ENCODE measurements at regions not wholly inside any gene's neighbourhood (a gene's known extent, or its start where the extent isn't known, plus 50 kb on each side); places are given as distances from the start of the nearest gene placed in this dataset.

GRCh38 chr14:98924046-98924445 lies 348.0 kb downstream of the BCL11B start:
- Histone ChIP-seq H3K27me3 (ENCODE audit: control insufficient read depth, insufficient read depth, low read length) (no peaks in the 10 kb centered on the region), H3K36me3 (ENCODE audit: control insufficient read depth in 2 of 3, insufficient read depth in 3 of 3, low read length in 3 of 3) (no peaks in the 10 kb centered on the region), H3K27ac (ENCODE audit: low read depth in 2 of 2, low read length in 2 of 2) (no peak overlapping the region), H3K9me3 (ENCODE audit: control insufficient read depth in 2 of 3, insufficient read depth in 1 of 3, low read length in 3 of 3) (peaks cover 0 to 4% (median 0%) of the 10 kb centered on the region in 3 donors), H3K9ac (ENCODE audit: low read length in 3 of 3) (no peak overlapping the region), H3K4me3 (ENCODE audit: low read length in 3 of 3) (no peak overlapping the region), H3K4me1 (ENCODE audit: control insufficient read depth in 2 of 3, insufficient read depth in 2 of 3, low read depth in 1 of 3, low read length in 3 of 3) (no peaks in the 10 kb centered on the region)
- FAIRE-seq (no peak), DNase-seq (no peak)
- intact Hi-C loops (cut with DNase I) = no loop called here
- TF ChIP-seq CTCF (IDR thresholded peaks at IDR 0.05; ENCODE audit: borderline replicate concordance, extremely low read depth, insufficient read depth) = no peak

DNA sequence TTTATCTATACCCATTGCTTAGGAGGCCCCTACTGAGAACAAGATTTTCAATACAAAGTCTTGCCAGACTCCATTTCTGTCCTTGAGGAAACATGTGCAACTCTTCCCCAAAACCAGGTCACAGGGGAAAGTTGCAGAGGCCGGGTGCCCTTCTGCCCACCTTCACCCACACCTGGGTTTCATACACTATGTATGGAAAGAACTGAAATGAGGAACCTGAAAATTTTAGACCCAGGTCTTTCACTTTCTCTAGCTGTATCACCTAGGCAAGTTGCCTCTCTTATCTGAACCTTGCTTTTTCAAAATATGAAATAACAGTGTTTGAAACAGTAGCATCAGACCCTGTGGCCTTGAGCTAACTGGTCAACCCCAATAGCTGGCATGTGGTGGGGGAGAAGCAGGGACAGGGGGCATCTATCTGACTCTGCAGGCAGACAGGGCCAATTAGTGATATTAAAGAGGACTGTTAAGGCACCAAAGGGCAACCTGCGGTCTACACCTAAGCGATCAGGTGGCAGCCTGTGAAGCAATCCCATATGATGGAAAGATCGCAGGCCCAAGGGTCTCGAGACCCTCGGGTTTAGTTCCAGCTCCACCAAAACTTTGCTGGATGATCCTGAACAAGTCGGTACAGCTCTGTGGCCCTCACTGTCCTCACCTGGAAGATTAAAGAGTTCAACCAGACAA lies 346.5 kb downstream of the BCL11B start:
- H3K4me1 ChIP-seq (ENCODE audit: control insufficient read depth in 2 of 3, insufficient read depth in 2 of 3, low read depth in 1 of 3, low read length in 3 of 3) = no peaks in the 10 kb centered on the region
- H3K9me3 ChIP-seq (ENCODE audit: control insufficient read depth in 2 of 3, insufficient read depth in 1 of 3, low read length in 3 of 3) = peaks cover 0 to 4% (median 0%) of the 10 kb centered on the region in 3 donors
- FAIRE-seq (no peak), DNase-seq (no peak)
- H3K27me3 ChIP-seq (ENCODE audit: control insufficient read depth, insufficient read depth, low read length) = no peaks in the 10 kb centered on the region
- intact Hi-C loops (cut with DNase I) = no loop called here
- no peak overlapping the region for H3K4me3 ChIP-seq (ENCODE audit: low read length in 3 of 3)
- H3K9ac ChIP-seq (ENCODE audit: low read length in 3 of 3) = no peak overlapping the region
- TF ChIP-seq CTCF (IDR thresholded peaks at IDR 0.05; ENCODE audit: borderline replicate concordance, extremely low read depth, insufficient read depth) = no peak
- H3K36me3 ChIP-seq (ENCODE audit: control insufficient read depth in 2 of 3, insufficient read depth in 3 of 3, low read length in 3 of 3) = no peaks in the 10 kb centered on the region
- H3K27ac ChIP-seq (ENCODE audit: low read depth in 2 of 2, low read length in 2 of 2) = no peak overlapping the region

GRCh38 chr14:98926146-98926545 lies 345.9 kb downstream of the BCL11B start:
- TF ChIP-seq CTCF (IDR thresholded peaks at IDR 0.05; ENCODE audit: borderline replicate concordance, extremely low read depth, insufficient read depth) = no peak
- Histone ChIP-seq H3K9me3 (ENCODE audit: control insufficient read depth in 2 of 3, insufficient read depth in 1 of 3, low read length in 3 of 3) (peaks cover 0 to 4% (median 0%) of the 10 kb centered on the region in 3 donors), H3K4me1 (ENCODE audit: control insufficient read depth in 2 of 3, insufficient read depth in 2 of 3, low read depth in 1 of 3, low read length in 3 of 3) (no peaks in the 10 kb centered on the region), H3K9ac (ENCODE audit: low read length in 3 of 3) (no peak overlapping the region), H3K4me3 (ENCODE audit: low read length in 3 of 3) (no peak overlapping the region), H3K36me3 (ENCODE audit: control insufficient read depth in 2 of 3, insufficient read depth in 3 of 3, low read length in 3 of 3) (no peaks in the 10 kb centered on the region), H3K27me3 (ENCODE audit: control insufficient read depth, insufficient read depth, low read length) (no peaks in the 10 kb centered on the region), H3K27ac (ENCODE audit: low read depth in 2 of 2, low read length in 2 of 2) (no peak overlapping the region)
- DNase-seq = no peak
- intact Hi-C loops (cut with DNase I) = no loop called here
- no peak for FAIRE-seq

GRCh38 chr14:98926801-98927200 lies 345.2 kb downstream of the BCL11B start:
- Histone ChIP-seq H3K4me3 (ENCODE audit: low read length in 3 of 3) (no peak overlapping the region), H3K9ac (ENCODE audit: low read length in 3 of 3) (no peak overlapping the region), H3K27me3 (ENCODE audit: control insufficient read depth, insufficient read depth, low read length) (no peaks in the 10 kb centered on the region), H3K9me3 (ENCODE audit: control insufficient read depth in 2 of 3, insufficient read depth in 1 of 3, low read length in 3 of 3) (peaks cover 0 to 4% (median 0%) of the 10 kb centered on the region in 3 donors), H3K36me3 (ENCODE audit: control insufficient read depth in 2 of 3, insufficient read depth in 3 of 3, low read length in 3 of 3) (no peaks in the 10 kb centered on the region), H3K27ac (ENCODE audit: low read depth in 2 of 2, low read length in 2 of 2) (no peak overlapping the region), H3K4me1 (ENCODE audit: control insufficient read depth in 2 of 3, insufficient read depth in 2 of 3, low read depth in 1 of 3, low read length in 3 of 3) (no peaks in the 10 kb centered on the region)
- intact Hi-C loops (cut with DNase I) = no loop called here
- no peak for FAIRE-seq
- DNase-seq = no peak
- no peak for TF ChIP-seq CTCF (IDR thresholded peaks at IDR 0.05; ENCODE audit: borderline replicate concordance, extremely low read depth, insufficient read depth)

Data from kidney (tissue), 13 donors.